HEK293 (cell line): ENCODE measurements at regions not wholly inside any gene's neighbourhood (a gene's known extent, or its start where the extent isn't known, plus 50 kb on each side); places are given as distances from the start of the nearest gene placed in this dataset.

Experiments
- GLIS2 ChIP-seq: fragments of 450-650 bp; formaldehyde crosslinking; IDR thresholded peaks from 2 replicates; pipeline ENCODE4 v1.5.1; 2016; ENCODE audit warnings: missing biosample characterization, missing genetic modification characterization
- HOXC10 ChIP-seq: sonication (generic); formaldehyde crosslinking; IDR thresholded peaks from 2 replicates; pipeline ENCODE4 v1.8.1; 2023; ENCODE audit warnings: mild to moderate bottlenecking, missing genetic modification reagents
- KLF1 ChIP-seq: fragments of 450-650 bp; formaldehyde crosslinking; IDR thresholded peaks from 2 replicates; pipeline ENCODE4 v1.5.1; 2016; ENCODE audit warnings: missing biosample characterization, missing genetic modification characterization
- OSR2 ChIP-seq: fragments of 450-650 bp; formaldehyde crosslinking; IDR thresholded peaks from 2 replicates; pipeline ENCODE4 v1.5.1; 2016; ENCODE audit warnings: missing biosample characterization, missing genetic modification characterization
- TCF7L2 ChIP-seq: IDR thresholded peaks from 2 replicates; pipeline ENCODE4 v1.6.1; 2011; ENCODE audit warnings: low read depth, mild to moderate bottlenecking, inconsistent platforms, low read length, moderate library complexity, borderline replicate concordance
- ZBTB20 ChIP-seq: fragments of 450-650 bp; formaldehyde crosslinking; IDR thresholded peaks from 2 replicates; pipeline ENCODE4 v1.5.1; 2016; ENCODE audit warnings: missing biosample characterization, missing genetic modification characterization
- ZBTB8A ChIP-seq: fragments of 450-650 bp; formaldehyde crosslinking; IDR thresholded peaks from 2 replicates; pipeline ENCODE4 v1.5.1; 2016; ENCODE audit warnings: missing biosample characterization, missing genetic modification characterization
- ZFP3 ChIP-seq: fragments of 450-650 bp; formaldehyde crosslinking; IDR thresholded peaks from 2 replicates; pipeline ENCODE4 v1.5.1; 2016; ENCODE audit warnings: low read depth, missing biosample characterization, missing genetic modification characterization
- ZNF140 ChIP-seq: fragments of 450-650 bp; formaldehyde crosslinking; IDR thresholded peaks from 2 replicates; pipeline ENCODE4 v1.5.1; 2016; ENCODE audit warnings: missing biosample characterization, missing genetic modification characterization
- ZNF16 ChIP-seq: fragments of 450-650 bp; formaldehyde crosslinking; IDR thresholded peaks from 2 replicates; pipeline ENCODE4 v1.5.1; 2016; ENCODE audit warnings: low read depth, missing biosample characterization, missing genetic modification characterization
- ZNF341 ChIP-seq: fragments of 450-650 bp; formaldehyde crosslinking; IDR thresholded peaks from 2 replicates; pipeline ENCODE4; 2016; ENCODE audit warnings: low read depth, missing biosample characterization, missing genetic modification characterization
- ZNF350 ChIP-seq: fragments of 450-650 bp; formaldehyde crosslinking; IDR thresholded peaks from 2 replicates; pipeline ENCODE4 v1.5.0; 2017; ENCODE audit warnings: missing biosample characterization, mild to moderate bottlenecking, missing genetic modification characterization
- ZNF394 ChIP-seq: fragments of 450-650 bp; formaldehyde crosslinking; IDR thresholded peaks from 2 replicates; pipeline ENCODE4 v1.5.1; 2016; ENCODE audit warnings: missing biosample characterization, missing genetic modification characterization, mild to moderate bottlenecking, moderate library complexity, borderline replicate concordance
- ZNF423 ChIP-seq: fragments of 450-650 bp; formaldehyde crosslinking; IDR thresholded peaks from 2 replicates; pipeline ENCODE4 v1.5.1; 2016; ENCODE audit warnings: missing biosample characterization, missing genetic modification characterization
- ZNF426 ChIP-seq: fragments of 450-650 bp; formaldehyde crosslinking; IDR thresholded peaks from 2 replicates; pipeline ENCODE4 v1.5.1; 2017; ENCODE audit warnings: missing biosample characterization, missing genetic modification characterization, mild to moderate bottlenecking, inconsistent platforms, moderate library complexity
- ZNF521 ChIP-seq: fragments of 450-650 bp; formaldehyde crosslinking; IDR thresholded peaks from 2 replicates; pipeline ENCODE4 v1.5.1; 2017; ENCODE audit warnings: missing biosample characterization, mild to moderate bottlenecking, missing genetic modification characterization
- ZNF529 ChIP-seq: fragments of 450-650 bp; formaldehyde crosslinking; IDR thresholded peaks from 2 replicates; pipeline ENCODE4 v1.5.1; 2017; ENCODE audit warnings: missing genetic modification characterization, missing biosample characterization; ENCODE audit not compliant: insufficient replicate concordance
- ZNF544 ChIP-seq: fragments of 450-650 bp; formaldehyde crosslinking; IDR thresholded peaks from 2 replicates; pipeline ENCODE4 v1.5.0; 2017; ENCODE audit warnings: missing biosample characterization, missing genetic modification characterization
- ZNF548 ChIP-seq: fragments of 450-650 bp; formaldehyde crosslinking; IDR thresholded peaks from 2 replicates; pipeline ENCODE4 v1.5.1; 2016; ENCODE audit warnings: missing biosample characterization, missing genetic modification characterization
- ZNF600 ChIP-seq: fragments of 450-650 bp; formaldehyde crosslinking; IDR thresholded peaks from 2 replicates; pipeline ENCODE4 v1.5.1; 2016; ENCODE audit warnings: missing biosample characterization, missing genetic modification characterization
- ZNF621 ChIP-seq: fragments of 450-650 bp; formaldehyde crosslinking; IDR thresholded peaks from 2 replicates; pipeline ENCODE4 v1.5.1; 2017; ENCODE audit warnings: missing biosample characterization, missing genetic modification characterization
- ZNF624 ChIP-seq: fragments of 450-650 bp; formaldehyde crosslinking; IDR thresholded peaks from 2 replicates; pipeline ENCODE4 v1.5.1; 2017; ENCODE audit warnings: missing biosample characterization, missing genetic modification characterization
- ZNF626 ChIP-seq: fragments of 450-650 bp; sonication (Bioruptor Pico); formaldehyde crosslinking; IDR thresholded peaks from 2 replicates; pipeline ENCODE4 v1.5.1; 2018; ENCODE audit warnings: missing biosample characterization, missing genetic modification characterization, inconsistent platforms
- ZNF677 ChIP-seq: fragments of 450-650 bp; IDR thresholded peaks from 2 replicates; pipeline ENCODE4 v1.5.0; 2018; ENCODE audit warnings: missing biosample characterization, mild to moderate bottlenecking, missing genetic modification characterization, moderate library complexity
- ZNF76 ChIP-seq: fragments of 450-650 bp; formaldehyde crosslinking; IDR thresholded peaks from 2 replicates; pipeline ENCODE4; 2016; ENCODE audit warnings: low read depth, missing biosample characterization, missing genetic modification characterization, borderline replicate concordance
- ZNF792 ChIP-seq: fragments of 450-650 bp; formaldehyde crosslinking; IDR thresholded peaks from 2 replicates; pipeline ENCODE4 v1.5.1; 2016; ENCODE audit warnings: missing biosample characterization, missing genetic modification characterization
- ZSCAN16 ChIP-seq: fragments of 450-650 bp; formaldehyde crosslinking; IDR thresholded peaks from 2 replicates; pipeline ENCODE4 v1.5.1; 2016; ENCODE audit warnings: missing biosample characterization, missing genetic modification characterization
- ZSCAN30 ChIP-seq: fragments of 450-650 bp; IDR thresholded peaks from 2 replicates; pipeline ENCODE4 v1.5.1; 2018; ENCODE audit warnings: missing biosample characterization, mild to moderate bottlenecking, missing genetic modification characterization, moderate library complexity
- TF ChIP-seq, protein P1 (sequence below): fragments of 450-650 bp; formaldehyde crosslinking; IDR thresholded peaks from 2 replicates; pipeline ENCODE4 v1.5.1; 2016; ENCODE audit warnings: missing biosample characterization, missing genetic modification characterization, borderline replicate concordance

- TF ChIP-seq GLIS2 (peak; percentile 39; the same call in 1 of the 2 replicates), HOXC10 (CRISPR knock-in tag) (no peak), ZNF621 (tag by site-specific recombination) (no peak), ZNF792 (tag by site-specific recombination) (no peak), ZBTB20 (tag by site-specific recombination) (no peak), OSR2 (tag by site-specific recombination) (no peak), ZNF426 (no peak), ZFP3 (tag by site-specific recombination) (no peak), ZNF626 (tag by site-specific recombination) (no peak), ZSCAN16 (tag by site-specific recombination) (no peak), ZNF423 (tag by site-specific recombination) (no peak), ZNF529 (tag by site-specific recombination) (no peak), KLF1 (tag by site-specific recombination) (peak; percentile 51; the same call in 1 of the 2 replicates), ZNF544 (tag by site-specific recombination) (no peak), ZNF624 (tag by site-specific recombination) (no peak), ZNF521 (no peak), ZNF394 (tag by site-specific recombination) (no peak), ZNF677 (no peak), TCF7L2 (no peak), ZNF140 (no peak), ZNF600 (tag by site-specific recombination) (peak; percentile 71), ZNF341 (tag by site-specific recombination) (no peak), ZNF548 (tag by site-specific recombination) (no peak), ZNF76 (no peak), ZNF350 (tag by site-specific recombination) (no peak), ZBTB8A (tag by site-specific recombination) (no peak), ZNF16 (no peak), ZSCAN30 (tag by site-specific recombination) (no peak)
- TF ChIP-seq, protein P1, sequence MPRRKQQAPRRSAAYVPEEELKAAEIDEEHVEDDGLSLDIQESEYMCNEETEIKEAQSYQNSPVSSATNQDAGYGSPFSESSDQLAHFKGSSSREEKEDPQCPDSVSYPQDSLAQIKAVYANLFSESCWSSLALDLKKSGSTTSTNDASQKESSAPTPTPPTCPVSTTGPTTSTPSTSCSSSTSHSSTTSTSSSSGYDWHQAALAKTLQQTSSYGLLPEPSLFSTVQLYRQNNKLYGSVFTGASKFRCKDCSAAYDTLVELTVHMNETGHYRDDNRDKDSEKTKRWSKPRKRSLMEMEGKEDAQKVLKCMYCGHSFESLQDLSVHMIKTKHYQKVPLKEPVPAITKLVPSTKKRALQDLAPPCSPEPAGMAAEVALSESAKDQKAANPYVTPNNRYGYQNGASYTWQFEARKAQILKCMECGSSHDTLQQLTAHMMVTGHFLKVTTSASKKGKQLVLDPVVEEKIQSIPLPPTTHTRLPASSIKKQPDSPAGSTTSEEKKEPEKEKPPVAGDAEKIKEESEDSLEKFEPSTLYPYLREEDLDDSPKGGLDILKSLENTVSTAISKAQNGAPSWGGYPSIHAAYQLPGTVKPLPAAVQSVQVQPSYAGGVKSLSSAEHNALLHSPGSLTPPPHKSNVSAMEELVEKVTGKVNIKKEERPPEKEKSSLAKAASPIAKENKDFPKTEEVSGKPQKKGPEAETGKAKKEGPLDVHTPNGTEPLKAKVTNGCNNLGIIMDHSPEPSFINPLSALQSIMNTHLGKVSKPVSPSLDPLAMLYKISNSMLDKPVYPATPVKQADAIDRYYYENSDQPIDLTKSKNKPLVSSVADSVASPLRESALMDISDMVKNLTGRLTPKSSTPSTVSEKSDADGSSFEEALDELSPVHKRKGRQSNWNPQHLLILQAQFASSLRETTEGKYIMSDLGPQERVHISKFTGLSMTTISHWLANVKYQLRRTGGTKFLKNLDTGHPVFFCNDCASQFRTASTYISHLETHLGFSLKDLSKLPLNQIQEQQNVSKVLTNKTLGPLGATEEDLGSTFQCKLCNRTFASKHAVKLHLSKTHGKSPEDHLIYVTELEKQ: no peak
Measured at GRCh38 chr1:225710804-225711203, 57.9 kb upstream of the ENAH start (continued).
